Fibroblast of lung (primary cell): ENCODE measurements at regions not wholly inside any gene's neighbourhood (a gene's known extent, or its start where the extent isn't known, plus 50 kb on each side); places are given as distances from the start of the nearest gene placed in this dataset.

Experiments
- DNase-seq, 2 donors: peaks; one replicate each; pipeline versions ENCODE4 v3.0.0 to v3.0.0-alpha.2; 2010; ENCODE audit warnings: low read depth in 2 of 2
- H2AFZ ChIP-seq: 2 replicates; pipeline ENCODE4 v1.5.1; 2012; ENCODE audit warnings: low read length, control low read depth, inconsistent platforms
- H3K27ac ChIP-seq: 2 replicates; pipeline ENCODE4 v1.5.1; 2011; ENCODE audit warnings: low read length, control low read depth; ENCODE audit not compliant: insufficient read depth
- H3K27me3 ChIP-seq: 2 replicates; pipeline ENCODE4 v1.5.1; 2011; ENCODE audit warnings: mild to moderate bottlenecking, low read length; ENCODE audit not compliant: control insufficient read depth, insufficient read depth
- H3K36me3 ChIP-seq: 2 replicates; pipeline ENCODE4 v1.5.1; 2011; ENCODE audit warnings: low read length; ENCODE audit not compliant: control insufficient read depth, insufficient read depth
- H3K4me1 ChIP-seq: 2 replicates; pipeline ENCODE4 v1.5.1; 2011; ENCODE audit warnings: low read length; ENCODE audit not compliant: control insufficient read depth, insufficient read depth; ENCODE audit errors: extremely low read depth
- H3K4me2 ChIP-seq: 2 replicates; pipeline ENCODE4 v1.5.1; 2011; ENCODE audit warnings: low read length, control low read depth; ENCODE audit not compliant: insufficient read depth; ENCODE audit errors: extremely low read depth
- H3K4me3 ChIP-seq, 4 experiments: fragments of 200-600 bp in 1 of 4; sonication (generic) in 1 of 4; replicated peaks in 1 of 4; 2 replicates each; pipeline ENCODE4 v1.5.1; 2011 to 2016; ENCODE audit warnings: low read length in 4 of 4, low read depth in 3 of 4, mild to moderate bottlenecking in 3 of 4, control low read depth in 2 of 4, inconsistent platforms in 1 of 4, mixed read lengths in 1 of 4; ENCODE audit not compliant: insufficient read depth in 1 of 4; ENCODE audit errors: control extremely low read depth in 1 of 4
- H3K79me2 ChIP-seq: 2 replicates; pipeline ENCODE4 v1.5.1; 2012; ENCODE audit warnings: mild to moderate bottlenecking, low read length, inconsistent platforms; ENCODE audit not compliant: control insufficient read depth, insufficient read depth
- H3K9ac ChIP-seq: 2 replicates; pipeline ENCODE4 v1.5.1; 2011; ENCODE audit warnings: mild to moderate bottlenecking, low read length, control low read depth; ENCODE audit not compliant: insufficient read depth
- H3K9me3 ChIP-seq: 2 replicates; pipeline ENCODE4 v1.5.1; 2012; ENCODE audit warnings: low read depth, low read length; ENCODE audit not compliant: control insufficient read depth, insufficient read depth
- H4K20me1 ChIP-seq: 2 replicates; pipeline ENCODE4 v1.5.1; 2011; ENCODE audit warnings: low read length; ENCODE audit not compliant: control insufficient read depth, insufficient read depth; ENCODE audit errors: extremely low read depth
- CTCF ChIP-seq, 2 donors: IDR thresholded peaks in 1 of 2; conservative IDR thresholded peaks in 1 of 2; 1 replicate in 1 of 2; 2 replicates in 1 of 2; pipeline ENCODE4 v1.5.1; 2011 to 2012; ENCODE audit warnings: low read length in 2 of 2, control low read depth in 1 of 2, inconsistent platforms in 1 of 2, low read depth in 1 of 2, mild to moderate bottlenecking in 1 of 2
- EZH2 ChIP-seq: IDR thresholded peaks from 2 replicates; pipeline ENCODE4 v1.5.1; 2012; ENCODE audit warnings: low read length, control low read depth, mild to moderate bottlenecking; ENCODE audit errors: missing control alignments

- Histone ChIP-seq H3K36me3 (no peaks in the 10 kb centered on the region), H3K27me3 (no peaks in the 10 kb centered on the region), H4K20me1 (no peaks in the 10 kb centered on the region), H3K9ac (no peak overlapping the region), H3K79me2 (no peaks in the 10 kb centered on the region), H3K9me3 (no peaks in the 10 kb centered on the region), H3K4me3 (no peak overlapping the region), H2AFZ (no peak overlapping the region), H3K27ac (no peak overlapping the region), H3K4me2 (no peak overlapping the region), H3K4me1 (no peaks in the 10 kb centered on the region)
- no peak for DNase-seq
- TF ChIP-seq CTCF (conservative IDR thresholded peaks at IDR 0.05 in 1 of 2, IDR thresholded peaks at IDR 0.05 in 1 of 2; ENCODE audit: low read depth in 1 of 2, low read length in 2 of 2) (no peak), EZH2 (no peak)
Measured at GRCh38 chr12:104888892-104889291, 69.2 kb downstream of the SLC41A2 start.

GRCh38 chr12:104888481-104888880 is 69.6 kb downstream of the SLC41A2 start:
- H3K27ac ChIP-seq: no peak overlapping the region
- TF ChIP-seq CTCF (conservative IDR thresholded peaks at IDR 0.05 in 1 of 2, IDR thresholded peaks at IDR 0.05 in 1 of 2; ENCODE audit: low read depth in 1 of 2, low read length in 2 of 2) (no peak), EZH2 (no peak)
- no peaks in the 10 kb centered on the region for H3K36me3 ChIP-seq
- H2AFZ ChIP-seq: no peak overlapping the region
- no peaks in the 10 kb centered on the region for H4K20me1 ChIP-seq
- H3K4me2 ChIP-seq: no peak overlapping the region
- DNase-seq: no peak
- no peaks in the 10 kb centered on the region for H3K79me2 ChIP-seq
- H3K27me3 ChIP-seq: no peaks in the 10 kb centered on the region
- no peak overlapping the region for H3K9ac ChIP-seq
- H3K4me1 ChIP-seq: no peaks in the 10 kb centered on the region
- no peaks in the 10 kb centered on the region for H3K9me3 ChIP-seq
- H3K4me3 ChIP-seq: no peak overlapping the region

GRCh38 chr12:104887452-104887851 is 70.6 kb downstream of the SLC41A2 start:
- no peak overlapping the region for H3K9ac ChIP-seq
- no peaks in the 10 kb centered on the region for H4K20me1 ChIP-seq
- no peaks in the 10 kb centered on the region for H3K27me3 ChIP-seq
- H3K9me3 ChIP-seq: no peaks in the 10 kb centered on the region
- H3K79me2 ChIP-seq: no peaks in the 10 kb centered on the region
- no peak overlapping the region for H3K27ac ChIP-seq
- no peaks in the 10 kb centered on the region for H3K36me3 ChIP-seq
- no peak overlapping the region for H3K4me3 ChIP-seq
- H3K4me2 ChIP-seq: no peak overlapping the region
- H3K4me1 ChIP-seq: no peaks in the 10 kb centered on the region
- no peak for DNase-seq
- no peak overlapping the region for H2AFZ ChIP-seq
- TF ChIP-seq EZH2: no peak
- no peak for TF ChIP-seq CTCF (conservative IDR thresholded peaks at IDR 0.05 in 1 of 2, IDR thresholded peaks at IDR 0.05 in 1 of 2; ENCODE audit: low read depth in 1 of 2, low read length in 2 of 2)
